CD4-positive, CD25-positive, alpha-beta regulatory T cell (primary cell): ENCODE measurements at regions not wholly inside any gene's neighbourhood (a gene's known extent, or its start where the extent isn't known, plus 50 kb on each side); places are given as distances from the start of the nearest gene placed in this dataset.
"Not testable (repeated sequence)": the region's sequence is repeated elsewhere in the genome, so short reads cannot be mapped to it uniquely, and the experiment has no call there.

ENCODE experiments used
- ATAC-seq, 2 donors: fragments of 150-1000 bp; cut with Tn5 transposase; one replicate each; pipeline ENCODE4 v1.10.0; 2021; ENCODE audit warnings: low read depth in 2 of 2, moderate number of reproducible peaks in 2 of 2, moderate library complexity in 1 of 2
- DNase-seq, 3 donors: peaks; one replicate each; pipeline versions ENCODE4 v3.0.0 to v3.0.0-alpha.2; 2012 to 2022; ENCODE audit warnings: mixed read lengths in 1 of 3
- H3K27ac ChIP-seq: one replicate; pipeline ENCODE4 v1.7.0; 2013; ENCODE audit warnings: mild to moderate bottlenecking, low read length; ENCODE audit not compliant: insufficient read depth, poor library complexity, severe bottlenecking
- H3K27me3 ChIP-seq: one replicate; pipeline ENCODE4 v1.7.0; 2013; ENCODE audit warnings: low read length; ENCODE audit not compliant: control insufficient read depth, insufficient read depth
- H3K36me3 ChIP-seq: one replicate; pipeline ENCODE4 v1.7.0; 2013; ENCODE audit warnings: mild to moderate bottlenecking, low read length, moderate library complexity; ENCODE audit not compliant: control insufficient read depth, insufficient read depth
- H3K4me1 ChIP-seq: 2 replicates; pipeline ENCODE4 v1.7.0; 2013; ENCODE audit warnings: mild to moderate bottlenecking, low read length; ENCODE audit not compliant: insufficient read depth, control insufficient read depth, poor library complexity, severe bottlenecking
- H3K4me3 ChIP-seq: one replicate; pipeline ENCODE4 v1.7.0; 2013; ENCODE audit warnings: low read depth, mild to moderate bottlenecking, low read length, moderate library complexity
- H3K9me3 ChIP-seq, 2 experiments: 1 replicate in 1 of 2; 2 replicates in 1 of 2; pipeline ENCODE4 v1.7.0; 2013; ENCODE audit warnings: low read length in 2 of 2, mild to moderate bottlenecking in 1 of 2, moderate library complexity in 1 of 2; ENCODE audit not compliant: control insufficient read depth in 2 of 2
- H3K27ac Mint-ChIP-seq, 3 donors: one replicate each; pipeline ENCODE4 v1.8.0; 2020 to 2022; ENCODE audit warnings: mild to moderate bottlenecking in 3 of 3, mixed read lengths in 3 of 3, moderate library complexity in 2 of 3
- H3K27me3 Mint-ChIP-seq: one replicate; pipeline ENCODE4 v1.8.0; 2022; ENCODE audit warnings: mild to moderate bottlenecking, mixed read lengths
- H3K36me3 Mint-ChIP-seq: one replicate; pipeline ENCODE4 v1.8.0; 2020; ENCODE audit warnings: mixed read lengths
- H3K4me1 Mint-ChIP-seq, 4 donors: one replicate each; pipeline ENCODE4 v1.8.0; 2020 to 2022; ENCODE audit warnings: mixed read lengths in 4 of 4, mild to moderate bottlenecking in 1 of 4
- H3K4me3 Mint-ChIP-seq, 4 donors: one replicate each; pipeline ENCODE4 v1.8.0; 2020 to 2022; ENCODE audit warnings: mild to moderate bottlenecking in 4 of 4, mixed read lengths in 4 of 4, moderate library complexity in 3 of 4
- H3K9me3 Mint-ChIP-seq, 7 donors: one replicate each; pipeline ENCODE4 v1.8.0; 2020 to 2022; ENCODE audit warnings: mixed read lengths in 7 of 7, mild to moderate bottlenecking in 3 of 7, moderate library complexity in 2 of 7

DNA sequence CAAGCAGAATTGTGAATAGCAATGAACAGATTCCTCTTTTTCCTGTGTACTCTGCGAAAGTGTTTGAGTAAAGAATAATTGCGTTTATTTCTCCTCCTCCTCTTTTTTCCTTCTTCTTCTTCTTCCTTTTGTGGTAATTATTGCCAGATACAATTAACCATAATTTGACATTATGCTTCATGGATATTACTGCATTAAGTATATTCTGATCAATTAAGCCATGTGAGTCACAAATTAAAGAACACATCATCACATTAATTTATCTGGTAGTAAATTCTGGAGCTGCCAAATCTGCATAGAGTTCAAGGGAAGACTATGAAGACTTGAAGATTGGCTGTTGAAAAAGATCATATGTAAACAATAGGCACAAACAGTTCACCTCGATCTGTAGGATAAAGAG is 72.9 kb upstream of the TFPI start:
- H3K36me3 Mint-ChIP-seq: no peaks in the 10 kb centered on the region
- no peaks in the 10 kb centered on the region for H3K27me3 Mint-ChIP-seq
- Histone ChIP-seq H3K27me3 (no peaks in the 10 kb centered on the region), H3K4me1 (no peaks in the 10 kb centered on the region), H3K9me3 (peaks cover 0 to 2% of the 10 kb centered on the region in 2 experiments), H3K27ac (no peak overlapping the region), H3K4me3 (no peak overlapping the region), H3K36me3 (no peaks in the 10 kb centered on the region)
- ATAC-seq (no peak), DNase-seq (no peak)
- no peaks in the 10 kb centered on the region for H3K4me1 Mint-ChIP-seq
- H3K9me3 Mint-ChIP-seq: peaks cover 0 to 26% (median 4%) of the 10 kb centered on the region in 7 donors
- H3K4me3 Mint-ChIP-seq: no peak overlapping the region
- no peak overlapping the region for H3K27ac Mint-ChIP-seq

DNA sequence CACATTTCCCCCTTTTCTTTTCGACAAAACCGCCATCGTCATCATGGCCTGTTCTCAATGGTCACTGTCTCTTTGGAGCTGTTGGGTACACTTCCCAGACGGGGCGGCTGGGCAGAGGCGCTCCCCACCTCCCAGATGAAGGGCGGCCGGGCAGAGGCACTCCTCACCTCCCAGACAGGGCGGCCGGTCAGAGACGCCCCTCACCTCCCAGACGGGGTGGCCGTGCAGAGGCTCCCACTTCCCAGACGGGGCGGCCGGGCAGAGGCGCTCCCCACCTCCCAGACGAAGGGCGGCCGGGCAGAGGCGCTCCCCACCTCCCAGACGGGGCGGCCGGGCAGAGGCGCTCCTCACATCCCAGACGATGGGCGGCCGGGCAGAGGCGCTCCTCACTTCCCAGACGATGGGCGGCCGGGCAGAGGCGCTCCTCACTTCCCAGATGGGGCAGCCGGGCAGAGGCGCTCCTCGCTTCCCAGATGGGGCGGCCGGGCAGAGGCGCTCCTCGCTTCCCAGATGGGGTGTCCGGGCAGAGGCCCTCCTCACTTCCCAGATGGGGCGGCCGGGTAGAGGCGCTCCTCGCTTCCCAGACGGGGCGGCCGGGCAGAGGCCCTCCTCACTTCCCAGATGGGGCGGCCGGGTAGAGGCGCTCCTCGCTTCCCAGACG is 82.6 kb upstream of the TFPI start:
- H3K9me3 Mint-ChIP-seq: peaks cover 0 to 10% (median 2%) of the 10 kb centered on the region in 7 donors
- not testable (repeated sequence) for H3K27ac Mint-ChIP-seq, H3K4me3 ChIP-seq, H3K27me3 Mint-ChIP-seq, H3K36me3 ChIP-seq, H3K27me3 ChIP-seq, H3K4me3 Mint-ChIP-seq, H3K4me1 Mint-ChIP-seq, H3K9me3 ChIP-seq, DNase-seq, ATAC-seq, H3K27ac ChIP-seq, H3K36me3 Mint-ChIP-seq, H3K4me1 ChIP-seq

GRCh38 chr2:187637392-187637740 is 83.1 kb upstream of the TFPI start:
- not testable (repeated sequence) for H3K4me1 Mint-ChIP-seq, H3K27ac Mint-ChIP-seq, H3K36me3 Mint-ChIP-seq, H3K4me3 ChIP-seq, H3K27ac ChIP-seq, H3K9me3 ChIP-seq, H3K4me1 ChIP-seq, H3K27me3 Mint-ChIP-seq, H3K36me3 ChIP-seq, H3K27me3 ChIP-seq, ATAC-seq, H3K4me3 Mint-ChIP-seq, DNase-seq
- H3K9me3 Mint-ChIP-seq: peaks cover 0 to 10% (median 2%) of the 10 kb centered on the region in 7 donors

DNA sequence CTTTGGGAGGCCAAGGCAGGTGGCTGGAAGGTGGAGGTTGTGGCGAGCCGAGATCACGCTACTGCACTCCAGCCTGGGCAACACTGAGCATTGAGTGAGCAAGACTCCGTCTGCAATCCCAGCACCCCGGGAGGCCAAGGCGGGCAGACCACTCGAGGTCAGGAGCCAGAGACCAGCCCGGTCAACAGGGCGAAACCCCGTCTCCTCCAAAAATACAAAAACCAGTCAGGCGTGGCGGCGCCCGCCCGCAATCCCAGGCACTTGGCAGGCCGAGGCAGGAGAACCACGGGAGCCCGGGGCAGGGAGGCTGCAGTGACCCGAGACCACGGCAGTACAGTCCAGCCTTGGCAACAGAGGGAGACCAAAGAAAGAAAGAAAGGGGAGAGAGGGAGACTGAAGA is 83.5 kb upstream of the TFPI start:
- not testable (repeated sequence) for ATAC-seq, DNase-seq, H3K36me3 ChIP-seq, H3K4me1 Mint-ChIP-seq, H3K27me3 ChIP-seq, H3K4me3 Mint-ChIP-seq, H3K9me3 ChIP-seq, H3K4me1 ChIP-seq, H3K36me3 Mint-ChIP-seq, H3K27ac Mint-ChIP-seq, H3K4me3 ChIP-seq, H3K27ac ChIP-seq, H3K27me3 Mint-ChIP-seq
- H3K9me3 Mint-ChIP-seq: peaks cover 0 to 10% (median 2%) of the 10 kb centered on the region in 7 donors

- no peak for ATAC-seq
- H3K4me3 Mint-ChIP-seq: no peak overlapping the region
- H3K9me3 ChIP-seq: no peaks in the 10 kb centered on the region
- peaks cover 0 to 10% (median 2%) of the 10 kb centered on the region in 7 donors for H3K9me3 Mint-ChIP-seq
- H3K4me1 Mint-ChIP-seq: no peaks in the 10 kb centered on the region
- H3K4me1 ChIP-seq: no peaks in the 10 kb centered on the region
- no peak overlapping the region for H3K27ac ChIP-seq
- no peak for DNase-seq
- H3K36me3 ChIP-seq: no peaks in the 10 kb centered on the region
- H3K36me3 Mint-ChIP-seq: no peaks in the 10 kb centered on the region
- H3K4me3 ChIP-seq: no peak overlapping the region
- H3K27me3 ChIP-seq: no peaks in the 10 kb centered on the region
- no peaks in the 10 kb centered on the region for H3K27me3 Mint-ChIP-seq
- H3K27ac Mint-ChIP-seq: no peak overlapping the region
Observed at GRCh38 chr2:187638840-187639239, 84.6 kb upstream of the TFPI start.

- H3K27ac Mint-ChIP-seq: no peak overlapping the region
Observed at GRCh38 chr2:187640926-187641510, 86.8 kb upstream of the TFPI start.

DNA sequence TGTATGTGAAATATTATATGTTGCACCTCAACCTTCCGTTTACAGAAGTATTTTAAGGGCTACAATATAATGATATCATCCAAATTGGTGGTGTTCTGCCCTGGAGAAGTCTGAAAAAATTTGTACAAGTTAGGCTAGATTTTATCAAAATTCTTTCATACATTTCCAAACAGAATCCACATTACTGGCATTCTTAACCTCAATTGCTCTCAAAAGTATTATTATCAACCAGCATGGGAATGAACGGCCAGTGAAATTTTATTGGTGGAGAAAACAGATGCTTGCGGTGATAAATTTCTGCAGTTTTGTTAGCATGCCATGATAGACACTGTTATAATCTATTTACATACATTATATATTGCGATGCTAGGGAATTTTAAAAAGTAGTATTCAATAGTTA is 88.3 kb upstream of the TFPI start:
- ATAC-seq: no peak
- Histone ChIP-seq H3K4me3 (no peak overlapping the region), H3K27ac (no peak overlapping the region), H3K27me3 (no peaks in the 10 kb centered on the region), H3K36me3 (no peaks in the 10 kb centered on the region), H3K9me3 (no peaks in the 10 kb centered on the region), H3K4me1 (no peaks in the 10 kb centered on the region)
- Mint-ChIP-seq H3K27ac (no peak overlapping the region), H3K27me3 (no peaks in the 10 kb centered on the region), H3K4me1 (no peaks in the 10 kb centered on the region), H3K36me3 (no peaks in the 10 kb centered on the region), H3K4me3 (no peak overlapping the region), H3K9me3 (peaks cover 0 to 2% (median 0%) of the 10 kb centered on the region in 7 donors)
- no peak for DNase-seq

More at GRCh38 chr2:187640926-187641510, 86.8 kb upstream of the TFPI start:
- H3K4me3 ChIP-seq: no peak overlapping the region
- H3K27me3 ChIP-seq: no peaks in the 10 kb centered on the region
- no peaks in the 10 kb centered on the region for H3K9me3 ChIP-seq
- Mint-ChIP-seq H3K9me3 (peaks cover 0 to 3% (median 0%) of the 10 kb centered on the region in 7 donors), H3K4me3 (no peak overlapping the region), H3K27me3 (no peaks in the 10 kb centered on the region), H3K4me1 (no peaks in the 10 kb centered on the region), H3K36me3 (no peaks in the 10 kb centered on the region)
- no peaks in the 10 kb centered on the region for H3K36me3 ChIP-seq
- H3K4me1 ChIP-seq: no peaks in the 10 kb centered on the region
- ATAC-seq: no peak
- H3K27ac ChIP-seq: no peak overlapping the region
- no peak for DNase-seq

DNA sequence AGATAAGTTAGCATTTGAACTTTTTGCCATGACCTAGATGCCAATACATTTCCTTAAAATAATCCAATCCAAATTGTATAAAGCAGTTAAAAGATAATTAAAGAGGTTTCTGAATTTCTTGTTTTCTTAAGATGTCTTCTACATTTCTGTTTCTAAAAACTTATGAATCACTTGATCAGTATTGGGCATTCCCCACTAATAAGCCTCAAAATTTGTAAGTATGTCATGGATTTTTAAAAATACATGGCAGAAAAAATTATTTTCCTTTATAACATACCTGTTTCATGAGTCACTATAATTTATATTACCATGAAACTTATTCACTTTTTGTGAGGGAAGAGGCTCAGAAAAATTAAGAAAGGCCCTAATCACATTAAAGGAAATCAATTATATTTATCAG is 90.3 kb upstream of the TFPI start:
- Histone ChIP-seq H3K9me3 (no peaks in the 10 kb centered on the region), H3K36me3 (no peaks in the 10 kb centered on the region), H3K4me3 (no peak overlapping the region), H3K27ac (no peak overlapping the region), H3K4me1 (no peaks in the 10 kb centered on the region), H3K27me3 (no peaks in the 10 kb centered on the region)
- Mint-ChIP-seq H3K36me3 (no peaks in the 10 kb centered on the region), H3K27ac (no peak overlapping the region), H3K9me3 (no peaks in the 10 kb centered on the region), H3K4me3 (no peak overlapping the region), H3K4me1 (no peaks in the 10 kb centered on the region), H3K27me3 (no peaks in the 10 kb centered on the region)
- no peak for ATAC-seq
- no peak for DNase-seq
